Sigmoid colon (tissue), 4 donors: ENCODE measurements at regions not wholly inside any gene's neighbourhood (a gene's known extent, or its start where the extent isn't known, plus 50 kb on each side); places are given as distances from the start of the nearest gene placed in this dataset.

Experiments used
- EP300 ChIP-seq, 4 donors: sonication (generic); formaldehyde crosslinking; IDR thresholded peaks; one replicate each; pipeline ENCODE4 v1.6.1; 2017; ENCODE audit warnings: antibody characterized with exemption in 4 of 4
- TF ChIP-seq, protein P1 (sequence below), 4 experiments: fragments of 450-650 bp in 3 of 4; fragments of 200-600 bp in 1 of 4; IDR thresholded peaks; one replicate each; pipeline ENCODE4 v1.5.1; 2016 to 2019; ENCODE audit warnings: antibody characterized with exemption in 4 of 4, mild to moderate bottlenecking in 3 of 4, moderate library complexity in 2 of 4

DNA sequence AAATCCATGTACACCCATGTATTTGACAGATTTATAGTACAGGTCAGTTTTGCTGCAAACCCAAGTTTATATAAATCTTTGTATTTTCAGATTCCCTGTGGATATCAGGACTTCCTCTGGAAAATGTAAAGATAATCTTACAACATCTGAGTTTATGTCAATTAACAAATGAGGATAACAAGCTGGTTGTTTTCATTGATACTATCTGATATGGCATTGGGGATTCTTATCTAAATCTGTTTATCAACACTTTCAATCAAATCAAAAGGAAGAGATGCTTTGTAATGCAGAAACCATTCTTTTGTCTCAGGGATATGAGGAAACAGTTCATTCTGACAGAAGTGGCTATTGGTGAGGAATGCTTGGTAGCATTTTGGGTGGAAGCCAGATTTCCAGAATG is 64.9 kb upstream of the FAM204A start:
- TF ChIP-seq, protein P1, sequence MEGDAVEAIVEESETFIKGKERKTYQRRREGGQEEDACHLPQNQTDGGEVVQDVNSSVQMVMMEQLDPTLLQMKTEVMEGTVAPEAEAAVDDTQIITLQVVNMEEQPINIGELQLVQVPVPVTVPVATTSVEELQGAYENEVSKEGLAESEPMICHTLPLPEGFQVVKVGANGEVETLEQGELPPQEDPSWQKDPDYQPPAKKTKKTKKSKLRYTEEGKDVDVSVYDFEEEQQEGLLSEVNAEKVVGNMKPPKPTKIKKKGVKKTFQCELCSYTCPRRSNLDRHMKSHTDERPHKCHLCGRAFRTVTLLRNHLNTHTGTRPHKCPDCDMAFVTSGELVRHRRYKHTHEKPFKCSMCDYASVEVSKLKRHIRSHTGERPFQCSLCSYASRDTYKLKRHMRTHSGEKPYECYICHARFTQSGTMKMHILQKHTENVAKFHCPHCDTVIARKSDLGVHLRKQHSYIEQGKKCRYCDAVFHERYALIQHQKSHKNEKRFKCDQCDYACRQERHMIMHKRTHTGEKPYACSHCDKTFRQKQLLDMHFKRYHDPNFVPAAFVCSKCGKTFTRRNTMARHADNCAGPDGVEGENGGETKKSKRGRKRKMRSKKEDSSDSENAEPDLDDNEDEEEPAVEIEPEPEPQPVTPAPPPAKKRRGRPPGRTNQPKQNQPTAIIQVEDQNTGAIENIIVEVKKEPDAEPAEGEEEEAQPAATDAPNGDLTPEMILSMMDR (IDR thresholded peaks at IDR 0.05) = no peak
- TF ChIP-seq EP300 (IDR thresholded peaks at IDR 0.05) = no peak
